H1 (cell line): ENCODE measurements at regions not wholly inside any gene's neighbourhood (a gene's known extent, or its start where the extent isn't known, plus 50 kb on each side); places are given as distances from the start of the nearest gene placed in this dataset.

Experiments used
- CREB1 ChIP-seq: IDR thresholded peaks from 2 replicates; pipeline ENCODE4 v1.6.1; 2012; ENCODE audit warnings: inconsistent platforms
- CTCF ChIP-seq, 3 experiments: IDR thresholded peaks; 1 replicate in 2 of 3; 2 replicates in 1 of 3; pipeline versions ENCODE4 v1.5.1 to v1.6.1; 2011; ENCODE audit warnings: low read length in 3 of 3, mild to moderate bottlenecking in 3 of 3, inconsistent platforms in 2 of 3, low read depth in 1 of 3, moderate library complexity in 1 of 3; ENCODE audit not compliant: insufficient read depth in 1 of 3; ENCODE audit errors: control extremely low read depth in 1 of 3
- E2F6 ChIP-seq: IDR thresholded peaks from 2 replicates; pipeline ENCODE4 v1.6.1; 2012; ENCODE audit warnings: inconsistent platforms
- EP300 ChIP-seq, 2 experiments: IDR thresholded peaks; 1 replicate in 1 of 2; 2 replicates in 1 of 2; pipeline ENCODE4 v1.6.1; 2011 to 2012; ENCODE audit warnings: low read depth in 2 of 2, low read length in 2 of 2, mild to moderate bottlenecking in 2 of 2, borderline replicate concordance in 1 of 2, inconsistent platforms in 1 of 2, moderate library complexity in 1 of 2
- EZH2 ChIP-seq: fragments of 200-600 bp; sonication (generic); IDR thresholded peaks from 2 replicates; pipeline ENCODE4 v1.7.1; 2012; ENCODE audit warnings: low read depth, mild to moderate bottlenecking, moderate library complexity, low read length, inconsistent platforms; ENCODE audit not compliant: severe bottlenecking
- HDAC2 ChIP-seq, 2 experiments: fragments of 300-600 bp in 1 of 2; sonication (generic) in 1 of 2; IDR thresholded peaks; 2 replicates each; pipeline ENCODE4 v1.6.1; 2011 to 2012; ENCODE audit warnings: low read depth in 2 of 2, low read length in 2 of 2, mild to moderate bottlenecking in 2 of 2, moderate library complexity in 2 of 2, borderline replicate concordance in 1 of 2, inconsistent platforms in 1 of 2
- KDM1A ChIP-seq: fragments of 200-600, 300-600 bp; sonication (generic); IDR thresholded peaks from 2 replicates; pipeline ENCODE4 v1.7.1; 2016; ENCODE audit warnings: mild to moderate bottlenecking, low read length, borderline replicate concordance
- POLR2A ChIP-seq, 2 experiments: IDR thresholded peaks; 1 replicate in 1 of 2; 2 replicates in 1 of 2; pipeline ENCODE4 v1.6.1; 2011; ENCODE audit warnings: low read depth in 2 of 2, low read length in 2 of 2, mild to moderate bottlenecking in 2 of 2; ENCODE audit errors: control extremely low read depth in 1 of 2
- POLR2AphosphoS5 ChIP-seq: IDR thresholded peaks from 2 replicates; pipeline ENCODE4 v1.6.1; 2011; ENCODE audit warnings: low read depth, low read length
- SAP30 ChIP-seq: fragments of 300-600 bp; sonication (generic); IDR thresholded peaks from 2 replicates; pipeline ENCODE4 v1.7.1; 2012; ENCODE audit warnings: low read length, moderate library complexity, mild to moderate bottlenecking, inconsistent platforms; ENCODE audit not compliant: insufficient read depth, insufficient replicate concordance
- SP2 ChIP-seq: IDR thresholded peaks from 2 replicates; pipeline ENCODE4 v1.6.1; 2012; ENCODE audit warnings: mild to moderate bottlenecking, low read length, inconsistent platforms
- TBP ChIP-seq: IDR thresholded peaks from 2 replicates; pipeline ENCODE4 v1.6.1; 2011; ENCODE audit warnings: low read depth, low read length, improper control_type of control experiment
- YY1 ChIP-seq: IDR thresholded peaks from 2 replicates; pipeline ENCODE4 v1.6.1; 2011; ENCODE audit warnings: low read depth, mild to moderate bottlenecking, low read length

- no peak for TF ChIP-seq HDAC2 (IDR thresholded peaks at IDR 0.05; ENCODE audit: borderline replicate concordance in 1 of 2, low read depth in 2 of 2, low read length in 2 of 2)
- TF ChIP-seq CTCF (IDR thresholded peaks at IDR 0.05; ENCODE audit: control extremely low read depth in 1 of 3, insufficient read depth in 1 of 3, low read depth in 1 of 3, low read length in 3 of 3), result no peak
- no peak for TF ChIP-seq E2F6
- no peak for TF ChIP-seq YY1
- TF ChIP-seq SAP30, result no peak
- no peak for TF ChIP-seq EP300 (IDR thresholded peaks at IDR 0.05; ENCODE audit: borderline replicate concordance in 1 of 2, low read depth in 2 of 2, low read length in 2 of 2)
- no peak for TF ChIP-seq TBP
- no peak for TF ChIP-seq SP2
- TF ChIP-seq POLR2AphosphoS5, result no peak
- TF ChIP-seq EZH2, result no peak
- no peak for TF ChIP-seq POLR2A (IDR thresholded peaks at IDR 0.05; ENCODE audit: control extremely low read depth in 1 of 2, low read depth in 2 of 2, low read length in 2 of 2)
- TF ChIP-seq CREB1, result no peak
- TF ChIP-seq KDM1A, result no peak
Measured at GRCh38 chr10:58462863-58463507, 49.7 kb upstream of the BICC1 start.
